Activated CD4-positive, alpha-beta memory T cell treated with anti-CD3 and anti-CD28 coated beads for 36 hours (primary cell): ENCODE measurements at regions not wholly inside any gene's neighbourhood (a gene's known extent, or its start where the extent isn't known, plus 50 kb on each side); places are given as distances from the start of the nearest gene placed in this dataset.

Experiments
- CTCF ChIA-PET: fragments of 350-600 bp; sonication (Branson Sonifier 250); formaldehyde crosslinking; loops from one replicate; lab custom pipeline; 2021; ENCODE audit warnings: antibody characterized with exemption, inconsistent platforms; lab: Charles Lee
- POLR2A ChIA-PET: fragments of 350-600 bp; sonication (Branson Sonifier 250); formaldehyde crosslinking; loops from one replicate; lab custom pipeline; 2021; ENCODE audit warnings: antibody characterized with exemption; lab: Charles Lee
- DNase-seq: peaks from one replicate; pipeline ENCODE4 v3.0.0-alpha.2; 2020
- H3K27ac Mint-ChIP-seq: one replicate; pipeline ENCODE4 v1.8.0; 2021; ENCODE audit warnings: mixed read lengths
- H3K27me3 Mint-ChIP-seq: one replicate; pipeline ENCODE4 v1.8.0; 2021; ENCODE audit warnings: mixed read lengths
- H3K36me3 Mint-ChIP-seq: one replicate; pipeline ENCODE4 v1.8.0; 2021; ENCODE audit warnings: mixed read lengths
- H3K4me1 Mint-ChIP-seq: one replicate; pipeline ENCODE4 v1.8.0; 2021; ENCODE audit warnings: low read depth, mixed read lengths
- H3K4me3 Mint-ChIP-seq: one replicate; pipeline ENCODE4 v1.8.0; 2021; ENCODE audit warnings: mild to moderate bottlenecking, mixed read lengths
- H3K9me3 Mint-ChIP-seq: one replicate; pipeline ENCODE4 v1.8.0; 2021; ENCODE audit warnings: mixed read lengths
- intact Hi-C: fragments of 100-400 bp; cut with micrococcal nuclease; formaldehyde crosslinking; loops from one replicate; pipeline ENCODE4 v1.15.1; 2023

- DNase-seq, result no peak
- CTCF ChIA-PET, result no interaction called here
- no peaks in the 10 kb centered on the region for H3K4me1 Mint-ChIP-seq
- intact Hi-C loops, result no loop called here
- no peaks in the 10 kb centered on the region for H3K36me3 Mint-ChIP-seq
- no peaks in the 10 kb centered on the region for H3K27me3 Mint-ChIP-seq
- POLR2A ChIA-PET, result no interaction called here
- no peak overlapping the region for H3K4me3 Mint-ChIP-seq
- peaks cover 22% of the 10 kb centered on the region for H3K9me3 Mint-ChIP-seq
- no peak overlapping the region for H3K27ac Mint-ChIP-seq
Observed at GRCh38 chr11:90867416-90867815, 644.6 kb upstream of the CHORDC1 start.

GRCh38 chr11:90856790-90857189, 633.9 kb upstream of the CHORDC1 start:
- H3K4me1 Mint-ChIP-seq, result no peaks in the 10 kb centered on the region
- H3K4me3 Mint-ChIP-seq, result no peak overlapping the region
- ChIA-PET CTCF (no interaction called here), POLR2A (no interaction called here)
- no peak for DNase-seq
- no peaks in the 10 kb centered on the region for H3K27me3 Mint-ChIP-seq
- H3K9me3 Mint-ChIP-seq, result peaks cover 30% of the 10 kb centered on the region
- H3K27ac Mint-ChIP-seq, result no peak overlapping the region
- H3K36me3 Mint-ChIP-seq, result no peaks in the 10 kb centered on the region
- intact Hi-C loops, result no loop called here

- intact Hi-C loops, result no loop called here
- no peaks in the 10 kb centered on the region for H3K4me1 Mint-ChIP-seq
- peaks cover 28% of the 10 kb centered on the region for H3K9me3 Mint-ChIP-seq
- no peak for DNase-seq
- H3K27me3 Mint-ChIP-seq, result no peaks in the 10 kb centered on the region
- no peak overlapping the region for H3K27ac Mint-ChIP-seq
- no peaks in the 10 kb centered on the region for H3K36me3 Mint-ChIP-seq
- POLR2A ChIA-PET, result no interaction called here
- CTCF ChIA-PET, result no interaction called here
- H3K4me3 Mint-ChIP-seq, result no peak overlapping the region
Observed at GRCh38 chr11:90855531-90855930, 632.7 kb upstream of the CHORDC1 start.

- no peaks in the 10 kb centered on the region for H3K36me3 Mint-ChIP-seq
- intact Hi-C loops, result no loop called here
- no peak for DNase-seq
- CTCF ChIA-PET, result no interaction called here
- peaks cover 4% of the 10 kb centered on the region for H3K9me3 Mint-ChIP-seq
- no peaks in the 10 kb centered on the region for H3K27me3 Mint-ChIP-seq
- H3K27ac Mint-ChIP-seq, result no peak overlapping the region
- no peaks in the 10 kb centered on the region for H3K4me1 Mint-ChIP-seq
- POLR2A ChIA-PET, result no interaction called here
- H3K4me3 Mint-ChIP-seq, result no peak overlapping the region
Observed at GRCh38 chr11:90851196-90851595, 628.3 kb upstream of the CHORDC1 start.

GRCh38 chr11:90849312-90849711, 626.5 kb upstream of the CHORDC1 start:
- no peaks in the 10 kb centered on the region for H3K27me3 Mint-ChIP-seq
- peaks cover 4% of the 10 kb centered on the region for H3K9me3 Mint-ChIP-seq
- DNase-seq, result no peak
- H3K27ac Mint-ChIP-seq, result no peak overlapping the region
- no peaks in the 10 kb centered on the region for H3K4me1 Mint-ChIP-seq
- CTCF ChIA-PET, result no interaction called here
- intact Hi-C loops, result no loop called here
- H3K4me3 Mint-ChIP-seq, result no peak overlapping the region
- H3K36me3 Mint-ChIP-seq, result no peaks in the 10 kb centered on the region
- POLR2A ChIA-PET, result no interaction called here

- POLR2A ChIA-PET, result no interaction called here
- Mint-ChIP-seq H3K27ac (no peak overlapping the region), H3K4me1 (no peaks in the 10 kb centered on the region), H3K9me3 (no peaks in the 10 kb centered on the region), H3K27me3 (no peaks in the 10 kb centered on the region), H3K4me3 (no peak overlapping the region), H3K36me3 (no peaks in the 10 kb centered on the region)
- intact Hi-C loops, result no loop called here
- CTCF ChIA-PET, result no interaction called here
- DNase-seq, result no peak
Observed at GRCh38 chr11:90847268-90847886, 624.5 kb upstream of the CHORDC1 start.

- Mint-ChIP-seq H3K9me3 (no peaks in the 10 kb centered on the region), H3K27ac (no peak overlapping the region), H3K36me3 (no peaks in the 10 kb centered on the region), H3K4me1 (no peaks in the 10 kb centered on the region), H3K4me3 (no peak overlapping the region), H3K27me3 (no peaks in the 10 kb centered on the region)
- CTCF ChIA-PET, result no interaction called here
- no peak for DNase-seq
- intact Hi-C loops, result no loop called here
- POLR2A ChIA-PET, result no interaction called here
Observed at GRCh38 chr11:90846628-90847027, 623.8 kb upstream of the CHORDC1 start.

GRCh38 chr11:90845799-90846198, 623.0 kb upstream of the CHORDC1 start:
- Mint-ChIP-seq H3K4me3 (no peak overlapping the region), H3K36me3 (no peaks in the 10 kb centered on the region), H3K9me3 (no peaks in the 10 kb centered on the region), H3K27ac (no peak overlapping the region), H3K4me1 (no peaks in the 10 kb centered on the region), H3K27me3 (no peaks in the 10 kb centered on the region)
- CTCF ChIA-PET, result no interaction called here
- intact Hi-C loops, result no loop called here
- no peak for DNase-seq
- POLR2A ChIA-PET, result no interaction called here

GRCh38 chr11:90845126-90845525, 622.3 kb upstream of the CHORDC1 start:
- no peaks in the 10 kb centered on the region for H3K36me3 Mint-ChIP-seq
- H3K4me3 Mint-ChIP-seq, result no peak overlapping the region
- intact Hi-C loops, result no loop called here
- no peak for DNase-seq
- H3K9me3 Mint-ChIP-seq, result no peaks in the 10 kb centered on the region
- no peaks in the 10 kb centered on the region for H3K4me1 Mint-ChIP-seq
- POLR2A ChIA-PET, result no interaction called here
- CTCF ChIA-PET, result no interaction called here
- H3K27ac Mint-ChIP-seq, result no peak overlapping the region
- no peaks in the 10 kb centered on the region for H3K27me3 Mint-ChIP-seq

GRCh38 chr11:90844041-90844440, 621.2 kb upstream of the CHORDC1 start:
- no peaks in the 10 kb centered on the region for H3K36me3 Mint-ChIP-seq
- POLR2A ChIA-PET, result no interaction called here
- H3K4me3 Mint-ChIP-seq, result no peak overlapping the region
- H3K9me3 Mint-ChIP-seq, result no peaks in the 10 kb centered on the region
- CTCF ChIA-PET, result no interaction called here
- intact Hi-C loops, result no loop called here
- no peaks in the 10 kb centered on the region for H3K27me3 Mint-ChIP-seq
- H3K4me1 Mint-ChIP-seq, result no peaks in the 10 kb centered on the region
- no peak overlapping the region for H3K27ac Mint-ChIP-seq
- DNase-seq, result no peak

GRCh38 chr11:90842681-90843080, 619.8 kb upstream of the CHORDC1 start:
- Mint-ChIP-seq H3K4me3 (no peak overlapping the region), H3K27me3 (no peaks in the 10 kb centered on the region), H3K4me1 (no peaks in the 10 kb centered on the region), H3K9me3 (no peaks in the 10 kb centered on the region), H3K36me3 (no peaks in the 10 kb centered on the region), H3K27ac (no peak overlapping the region)
- POLR2A ChIA-PET, result no interaction called here
- CTCF ChIA-PET, result no interaction called here
- intact Hi-C loops, result no loop called here
- DNase-seq, result no peak

GRCh38 chr11:90840071-90840470, 617.2 kb upstream of the CHORDC1 start:
- Mint-ChIP-seq H3K4me3 (no peak overlapping the region), H3K4me1 (no peaks in the 10 kb centered on the region), H3K9me3 (no peaks in the 10 kb centered on the region), H3K27ac (no peak overlapping the region), H3K36me3 (no peaks in the 10 kb centered on the region), H3K27me3 (no peaks in the 10 kb centered on the region)
- intact Hi-C loops, result no loop called here
- ChIA-PET CTCF (no interaction called here), POLR2A (no interaction called here)
- DNase-seq, result no peak

GRCh38 chr11:90836031-90836430, 613.2 kb upstream of the CHORDC1 start:
- intact Hi-C loops, result no loop called here
- CTCF ChIA-PET, result no interaction called here
- H3K9me3 Mint-ChIP-seq, result peaks cover 2% of the 10 kb centered on the region
- no peaks in the 10 kb centered on the region for H3K27me3 Mint-ChIP-seq
- POLR2A ChIA-PET, result no interaction called here
- no peak overlapping the region for H3K27ac Mint-ChIP-seq
- no peaks in the 10 kb centered on the region for H3K4me1 Mint-ChIP-seq
- H3K4me3 Mint-ChIP-seq, result no peak overlapping the region
- H3K36me3 Mint-ChIP-seq, result no peaks in the 10 kb centered on the region
- no peak for DNase-seq
